GM10266 (cell line): ENCODE measurements at regions not wholly inside any gene's neighbourhood (a gene's known extent, or its start where the extent isn't known, plus 50 kb on each side); places are given as distances from the start of the nearest gene placed in this dataset.

Experiments
- DNase-seq: peaks from one replicate; pipeline ENCODE4 v3.0.0; 2012; ENCODE audit errors: extremely low spot score
- CTCF ChIP-seq: IDR thresholded peaks from 2 replicates; pipeline ENCODE4 v1.5.1; 2012; ENCODE audit warnings: mild to moderate bottlenecking, low read depth; ENCODE audit not compliant: control insufficient read depth, insufficient read depth; ENCODE audit errors: missing control alignments

- TF ChIP-seq CTCF = no peak
- no peak for DNase-seq
Measured at GRCh38 chr14:49527221-49527620, 59.0 kb downstream of the RPS29 start.

- DNase-seq = no peak
- no peak for TF ChIP-seq CTCF
Measured at GRCh38 chr14:49526101-49526500, 60.1 kb downstream of the RPS29 start.

- DNase-seq = no peak
- no peak for TF ChIP-seq CTCF
Measured at GRCh38 chr14:49516286-49516685, 69.9 kb downstream of the RPS29 start.

- no peak for DNase-seq
- no peak for TF ChIP-seq CTCF
Measured at GRCh38 chr14:49512571-49512970, 73.6 kb downstream of the RPS29 start.

GRCh38 chr14:49512147-49512551 is 74.0 kb downstream of the RPS29 start:
- DNase-seq = no peak
- TF ChIP-seq CTCF = no peak

- no peak for DNase-seq
- no peak for TF ChIP-seq CTCF
Measured at GRCh38 chr14:49508124-49508523, 78.1 kb downstream of the RPS29 start.

GRCh38 chr14:49506650-49507049 is 79.5 kb downstream of the RPS29 start:
- no peak for DNase-seq
- TF ChIP-seq CTCF = no peak
